ENCODE measurements at regions not wholly inside any gene's neighbourhood (a gene's known extent, or its start where the extent isn't known, plus 50 kb on each side); places are given as distances from the start of the nearest gene placed in this dataset.

DNA sequence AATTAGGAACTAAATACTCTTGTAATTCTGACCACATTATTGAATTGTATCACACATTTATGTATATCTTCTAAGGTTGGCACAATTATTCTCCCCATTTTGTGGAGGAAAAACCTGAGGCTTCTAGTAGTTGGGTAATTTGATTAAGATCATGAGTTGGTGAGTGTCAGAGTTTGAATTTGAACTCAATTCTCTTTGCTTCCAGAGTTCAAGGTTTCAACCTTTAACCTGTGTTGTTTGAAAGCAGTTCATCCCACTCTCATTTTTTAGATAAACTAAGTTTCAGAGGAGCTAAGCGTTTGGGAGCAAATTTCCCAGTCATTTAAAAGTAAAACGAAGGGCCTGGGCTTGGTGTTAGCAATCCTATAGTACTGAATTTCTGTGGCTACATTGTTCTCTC is 293.4 kb downstream of the ADGRL2 start:
- TF ChIP-seq POLR2A (IDR thresholded peaks at IDR 0.05; ENCODE audit: extremely low read depth, insufficient read length) (no peak), CTCF (IDR thresholded peaks at IDR 0.05; ENCODE audit: low read depth, low read length) (no peak)

Data from NB4 (cell line).